Activated CD4-positive, alpha-beta T cell treated with anti-CD3 and anti-CD28 coated beads, Interleukin-10, Interleukin-2, amounts not matched to agents 100 ng/mL and 50 ng/mL, durations not matched to agents 16 hours and 8 hours (primary cell): ENCODE measurements at regions not wholly inside any gene's neighbourhood (a gene's known extent, or its start where the extent isn't known, plus 50 kb on each side); places are given as distances from the start of the nearest gene placed in this dataset.
"Not testable (repeated sequence)": the region's sequence is repeated elsewhere in the genome, so short reads cannot be mapped to it uniquely, and the experiment has no call there.

Experiments
- DNase-seq: peaks from one replicate; pipeline ENCODE4 v3.0.0-alpha.2; 2020

DNA sequence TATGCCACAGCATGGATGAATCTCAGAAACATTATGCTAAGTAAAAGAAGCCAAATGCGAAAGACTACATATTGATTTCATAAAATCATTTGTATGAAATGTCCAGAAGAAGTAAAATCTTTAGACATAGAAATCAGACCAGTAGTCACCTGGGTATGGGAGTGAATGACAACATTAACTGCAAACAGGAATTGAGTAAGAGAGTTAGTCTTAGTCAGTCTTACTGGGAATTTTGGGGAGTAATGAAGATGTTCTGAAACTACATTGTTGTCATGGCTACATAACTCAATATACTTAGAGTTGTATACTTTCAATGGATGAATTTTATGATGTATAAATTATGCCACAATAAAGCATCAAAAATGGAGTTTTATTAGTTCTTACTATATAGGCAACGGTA is 107.8 kb upstream of the CHORDC1 start:
- DNase-seq, result no peak

DNA sequence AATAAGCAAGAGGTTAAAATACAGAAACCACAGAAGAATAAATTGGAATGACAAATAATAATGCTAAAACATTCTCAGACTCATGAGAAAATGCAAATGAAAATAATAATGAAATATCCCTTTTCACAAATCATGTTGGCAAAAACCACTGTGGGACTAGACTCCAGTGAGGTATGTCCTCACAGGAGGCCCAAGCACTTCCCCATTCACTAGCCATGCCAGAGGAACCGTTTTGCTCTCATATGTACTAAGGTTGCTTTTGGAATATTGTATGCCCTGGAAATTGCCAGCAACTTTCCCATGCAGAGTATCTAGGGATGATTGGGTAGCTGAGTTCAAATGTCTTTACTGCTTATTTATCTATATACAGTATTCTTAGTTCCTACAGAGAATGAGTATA is 106.2 kb upstream of the CHORDC1 start:
- no peak for DNase-seq

DNA sequence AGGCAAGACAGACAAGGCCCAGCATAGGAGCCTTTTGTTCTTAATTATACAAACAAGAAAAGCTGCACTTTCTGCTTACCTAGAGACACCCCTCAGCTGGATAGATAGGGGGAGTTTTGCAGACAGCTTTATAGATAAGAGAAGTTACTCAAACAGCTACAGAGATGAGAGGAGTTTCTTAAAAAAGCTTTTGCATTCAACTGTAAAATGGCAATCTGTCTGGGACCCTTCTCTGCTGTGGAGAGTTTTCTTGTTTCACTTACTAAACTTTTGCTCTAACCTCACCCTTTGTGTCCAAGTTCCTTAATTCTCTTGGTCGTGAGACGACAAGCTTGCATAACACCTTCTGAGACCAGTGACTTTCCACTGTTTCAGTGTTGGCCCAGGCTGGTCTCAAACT is 103.8 kb upstream of the CHORDC1 start:
- DNase-seq, result no peak

DNA sequence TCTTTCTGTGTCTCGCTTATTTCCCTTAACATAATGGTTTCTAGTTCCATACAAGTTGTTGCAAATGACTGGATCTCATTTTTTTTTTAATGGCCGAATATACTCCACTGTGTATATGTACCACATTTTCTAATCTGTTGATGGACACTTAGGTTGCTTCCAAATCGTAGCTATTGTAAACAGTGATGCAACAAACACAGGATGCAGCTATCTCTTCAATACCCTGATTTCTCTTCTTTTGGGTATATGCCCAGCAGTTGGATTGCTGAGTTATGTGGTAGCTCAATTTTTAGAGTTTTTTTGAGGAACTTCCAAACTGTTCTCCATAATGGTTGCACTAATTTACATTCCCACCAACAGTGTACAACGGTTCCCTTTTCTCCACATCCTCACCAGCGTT is 100.4 kb upstream of the CHORDC1 start:
- DNase-seq, result no peak

DNA sequence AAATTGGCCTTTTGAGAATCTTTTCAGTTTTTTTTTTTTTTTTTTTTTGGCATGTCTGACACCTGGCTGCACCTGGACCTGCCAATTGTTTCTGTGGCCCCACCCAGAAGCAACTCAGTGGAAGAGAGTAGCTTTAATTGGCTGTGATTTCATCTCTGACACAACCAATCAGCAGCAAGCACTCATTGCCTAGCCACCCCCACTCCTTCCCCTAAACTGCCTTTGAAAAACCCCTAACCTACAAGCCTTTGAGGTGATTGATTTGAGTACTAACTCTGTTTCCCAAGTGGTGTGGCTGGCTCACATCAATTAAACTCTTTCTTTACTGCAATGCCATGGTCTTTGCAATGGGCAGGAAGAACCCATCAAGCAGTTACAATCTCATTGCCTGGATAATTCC is 98.2 kb upstream of the CHORDC1 start:
- DNase-seq, result peak; percentile 6

DNA sequence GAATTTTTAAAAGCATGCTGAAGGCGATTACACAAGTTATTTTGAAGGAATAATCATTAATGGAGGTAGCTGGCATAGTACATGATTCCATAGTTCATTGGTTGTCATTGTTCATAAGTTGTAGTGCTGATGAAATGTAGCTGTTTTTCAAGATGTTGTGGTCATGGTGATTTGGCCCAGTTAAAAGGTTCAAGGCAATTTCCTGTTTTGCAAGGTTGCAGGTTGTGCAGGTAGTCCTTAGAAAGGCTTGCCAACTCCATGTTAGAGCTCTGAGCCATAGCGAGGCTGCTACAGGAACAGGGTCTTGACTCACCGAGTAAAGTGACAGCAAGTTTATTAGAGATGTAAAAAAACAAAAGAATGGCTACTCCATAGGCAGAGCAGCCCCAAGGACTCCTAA is 95.8 kb upstream of the CHORDC1 start:
- no peak for DNase-seq

DNA sequence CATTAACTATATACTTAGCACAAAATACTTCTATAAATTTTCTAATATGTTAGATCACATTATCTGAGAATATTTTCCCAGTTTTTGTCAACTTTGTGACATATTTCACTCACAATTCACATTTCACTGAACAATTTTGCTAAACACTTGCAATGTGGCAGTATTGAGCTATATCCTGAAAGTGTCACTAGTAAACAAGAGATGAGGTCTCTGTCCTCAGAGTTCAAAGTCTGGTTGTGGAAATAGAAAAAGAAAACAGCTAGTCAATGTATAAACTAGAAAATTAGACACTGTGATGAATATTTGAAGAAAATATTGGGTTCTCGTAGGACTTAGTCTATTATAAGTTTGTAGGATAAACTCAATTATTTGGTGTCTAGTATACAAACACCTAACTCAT is 87.4 kb upstream of the CHORDC1 start:
- DNase-seq, result no peak

DNA sequence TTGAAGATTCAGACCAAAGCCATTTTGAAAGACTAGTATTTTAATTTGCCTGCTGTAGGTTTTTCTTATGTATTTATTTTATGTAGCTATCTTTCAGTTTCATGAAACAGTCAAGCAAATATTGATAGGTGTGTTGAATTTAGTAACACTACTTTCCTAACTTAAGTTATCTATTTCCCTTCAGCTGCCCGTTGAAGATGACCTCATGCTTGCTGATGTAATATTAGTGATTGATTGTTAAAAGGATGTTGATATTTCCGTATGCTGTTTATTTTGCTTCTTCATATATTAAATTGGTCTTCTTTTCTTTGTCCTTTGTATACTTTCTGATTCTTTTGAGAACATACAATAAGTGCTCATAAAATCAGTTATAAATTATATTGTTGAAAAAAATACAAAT is 86.8 kb upstream of the CHORDC1 start:
- DNase-seq, result no peak

DNA sequence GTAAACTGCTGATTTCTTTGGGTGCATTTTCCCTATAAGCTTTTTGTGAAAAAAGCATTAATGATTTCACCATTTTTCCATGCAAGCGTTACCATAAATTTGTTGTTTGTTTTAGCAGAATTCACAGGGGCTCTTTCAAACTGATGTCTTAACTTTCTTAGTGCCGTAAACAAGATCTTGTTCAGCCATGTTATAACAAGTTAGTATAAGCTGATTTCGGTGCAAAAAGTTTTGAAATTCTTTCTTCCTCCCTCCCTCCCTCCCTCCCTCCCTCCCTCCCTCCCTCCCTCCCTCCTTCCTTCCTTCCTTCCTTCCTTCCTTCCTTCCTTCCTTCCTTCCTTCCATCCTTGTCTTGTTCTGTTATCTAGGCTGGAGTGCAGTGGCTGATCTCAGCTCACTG is 71.7 kb upstream of the CHORDC1 start:
- DNase-seq, result no peak

DNA sequence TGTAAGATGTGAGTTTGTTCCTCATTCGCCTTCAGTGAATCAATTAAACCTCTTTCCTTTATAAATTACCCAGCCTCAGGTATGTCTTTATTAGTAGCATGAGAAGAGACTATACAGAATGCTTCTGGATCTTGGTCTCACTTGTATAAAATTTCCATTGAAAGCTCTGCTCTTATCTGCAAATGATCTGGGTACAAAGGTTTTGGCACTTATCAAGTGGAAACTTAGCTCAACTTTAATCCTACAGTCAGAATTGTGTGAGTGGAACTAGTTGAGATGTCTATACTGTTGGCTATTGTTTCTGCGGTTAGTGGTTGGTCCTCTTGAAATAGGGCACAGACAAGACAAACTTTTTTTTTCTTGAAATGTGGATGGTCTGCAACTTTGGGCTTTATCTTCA is 71.2 kb upstream of the CHORDC1 start:
- DNase-seq, result no peak

DNA sequence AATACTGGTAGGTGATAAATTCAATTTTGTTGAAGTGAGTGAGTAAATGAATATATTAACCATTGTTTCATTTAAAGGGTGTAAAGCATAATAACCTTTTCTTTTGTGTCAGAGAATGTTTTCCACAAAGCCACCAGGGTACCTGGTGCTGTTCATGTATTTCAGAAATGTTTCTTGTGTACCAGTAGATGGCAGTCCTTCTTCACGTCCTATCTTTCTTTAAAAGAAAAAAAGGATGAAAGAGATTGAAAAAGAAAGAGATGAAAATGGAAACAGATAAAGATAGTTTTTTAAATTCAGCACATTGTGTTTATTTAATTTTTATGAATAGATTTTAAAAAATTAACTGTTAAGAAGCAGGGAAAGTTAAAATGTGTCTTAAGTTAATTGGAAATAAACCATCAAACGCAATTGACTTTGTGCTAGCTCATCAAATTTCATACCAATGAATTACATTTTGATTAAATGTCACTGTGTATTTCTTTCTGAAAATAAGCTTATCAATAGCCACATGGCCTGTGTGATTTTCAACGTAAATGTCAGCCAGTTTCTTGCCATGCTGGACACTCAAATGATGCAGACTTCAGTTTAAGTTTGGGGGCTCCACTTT is 65.5 kb upstream of the CHORDC1 start:
- DNase-seq, result peak; percentile 1

DNA sequence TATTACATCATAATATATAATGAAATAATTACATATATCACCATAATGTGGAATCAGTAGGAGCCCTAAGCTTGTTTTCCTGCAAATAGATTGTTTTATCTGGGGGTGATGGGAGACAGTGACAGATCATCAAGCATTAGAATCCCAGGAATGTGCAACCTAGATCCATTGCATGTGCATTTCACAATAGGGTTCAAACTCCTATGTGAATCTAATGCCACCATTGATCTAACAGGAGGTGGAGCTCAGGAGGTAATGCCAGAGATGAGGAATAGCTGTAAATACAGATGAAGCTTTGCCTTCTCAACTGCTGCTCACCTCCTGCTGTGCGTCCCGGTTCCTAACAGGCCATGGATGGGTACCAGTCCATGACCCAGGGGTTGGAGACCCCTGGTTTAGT is 63.8 kb upstream of the CHORDC1 start:
- DNase-seq, result no peak

DNA sequence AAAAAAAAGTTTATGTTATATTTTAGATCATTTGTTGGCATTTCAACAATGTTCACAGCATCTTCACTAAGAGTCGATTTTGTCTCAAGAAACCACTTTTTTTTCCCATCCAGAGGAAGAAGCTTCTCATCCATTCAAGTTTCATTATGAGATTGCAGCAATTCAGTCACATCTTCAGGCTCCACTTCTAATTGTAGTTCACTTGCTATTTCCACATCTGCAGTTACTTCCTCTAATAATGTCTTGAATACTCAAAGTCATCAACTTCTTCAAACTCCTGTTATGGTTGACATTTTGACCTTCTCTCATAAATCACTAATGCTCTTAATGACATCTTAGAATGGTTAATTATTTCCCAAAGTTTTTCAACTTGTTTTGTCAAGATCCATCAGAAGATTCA is 61.3 kb upstream of the CHORDC1 start:
- no peak for DNase-seq

DNA sequence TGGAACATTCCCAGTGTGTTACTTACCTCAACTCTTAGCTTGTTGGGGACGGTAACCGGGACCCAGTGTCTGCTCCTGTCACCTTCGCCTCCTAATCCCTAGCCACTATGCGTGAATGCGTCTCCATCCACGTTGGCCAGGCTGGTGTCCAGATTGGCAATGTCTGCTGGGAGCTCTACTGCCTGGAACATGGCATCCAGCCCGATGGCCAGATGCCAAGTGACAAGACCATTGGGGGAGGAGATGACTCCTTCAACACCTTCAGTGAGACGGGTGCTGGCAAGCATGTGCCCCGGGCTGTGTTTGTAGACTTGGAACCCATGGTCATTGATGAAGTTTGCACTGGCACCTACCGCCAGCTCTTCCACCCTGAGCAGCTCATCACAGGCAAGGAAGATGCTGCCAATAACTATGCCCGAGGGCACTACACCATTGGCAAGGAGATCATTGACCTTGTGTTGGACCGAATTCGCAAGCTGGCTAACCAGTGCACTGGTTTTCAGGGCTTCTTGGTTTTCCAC is 59.8 kb upstream of the CHORDC1 start:
- not testable (repeated sequence) for DNase-seq

DNA sequence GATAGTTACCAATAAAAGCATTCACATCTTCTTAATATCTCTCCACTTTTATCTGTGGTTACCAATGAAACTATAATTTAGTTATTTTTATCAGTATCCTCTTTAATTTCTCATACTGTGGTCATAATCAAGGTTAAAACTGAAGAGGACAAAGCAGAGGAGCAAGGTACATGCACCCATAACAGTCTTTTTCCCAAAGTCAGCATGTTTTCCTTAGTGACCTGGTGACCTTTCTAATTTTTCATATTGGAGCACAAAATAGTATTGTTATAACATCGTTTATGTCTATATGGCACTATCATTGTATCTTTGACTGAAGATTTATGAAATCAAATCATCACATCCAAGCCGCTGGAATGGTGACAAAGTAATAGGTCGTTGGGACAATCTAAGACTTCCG is 51.5 kb upstream of the CHORDC1 start:
- no peak for DNase-seq
